Stomach (tissue), 4 donors: ENCODE measurements at regions not wholly inside any gene's neighbourhood (a gene's known extent, or its start where the extent isn't known, plus 50 kb on each side); places are given as distances from the start of the nearest gene placed in this dataset.

Experiments used
- POLR2A ChIP-seq, 4 donors: fragments of 450-650 bp; IDR thresholded peaks; one replicate each; pipeline ENCODE4 v1.6.1; 2016; ENCODE audit warnings: antibody characterized with exemption in 4 of 4, control low read depth in 2 of 4, mild to moderate bottlenecking in 1 of 4, moderate library complexity in 1 of 4
- POLR2AphosphoS5 ChIP-seq, 3 donors: sonication (generic); formaldehyde crosslinking; IDR thresholded peaks; one replicate each; pipeline ENCODE4 v1.6.1; 2016; ENCODE audit warnings: antibody characterized with exemption in 3 of 3
- TF ChIP-seq, protein P1 (sequence below), 7 experiments: fragments of 450-650 bp in 4 of 7; fragments of 200-600 bp in 3 of 7; sonication (generic) in 3 of 7; IDR thresholded peaks; one replicate each; pipeline ENCODE4 v1.5.1; 2016 to 2019; ENCODE audit warnings: antibody characterized with exemption in 7 of 7, control low read depth in 2 of 7, mild to moderate bottlenecking in 1 of 7

DNA sequence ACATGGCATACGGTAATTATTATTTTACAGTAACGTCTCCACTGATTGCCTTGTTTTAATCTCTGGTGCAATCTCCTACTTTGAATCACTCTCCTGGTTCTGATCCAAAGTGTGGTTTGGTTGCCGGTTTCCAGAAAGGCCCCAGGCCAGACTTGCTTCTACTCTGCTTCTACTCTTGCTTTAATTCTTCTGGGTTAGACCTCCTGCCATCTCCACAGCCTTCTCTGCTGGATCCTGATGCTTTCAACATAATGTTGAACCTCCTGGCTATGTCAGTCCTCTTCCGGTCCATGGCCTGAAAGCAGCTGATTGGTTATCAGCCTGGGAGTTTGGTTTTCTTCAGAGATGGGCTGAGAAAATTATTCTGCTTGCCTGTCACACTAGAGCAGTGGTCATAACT lies 266.5 kb upstream of the RIMS1 start:
- TF ChIP-seq, protein P1, sequence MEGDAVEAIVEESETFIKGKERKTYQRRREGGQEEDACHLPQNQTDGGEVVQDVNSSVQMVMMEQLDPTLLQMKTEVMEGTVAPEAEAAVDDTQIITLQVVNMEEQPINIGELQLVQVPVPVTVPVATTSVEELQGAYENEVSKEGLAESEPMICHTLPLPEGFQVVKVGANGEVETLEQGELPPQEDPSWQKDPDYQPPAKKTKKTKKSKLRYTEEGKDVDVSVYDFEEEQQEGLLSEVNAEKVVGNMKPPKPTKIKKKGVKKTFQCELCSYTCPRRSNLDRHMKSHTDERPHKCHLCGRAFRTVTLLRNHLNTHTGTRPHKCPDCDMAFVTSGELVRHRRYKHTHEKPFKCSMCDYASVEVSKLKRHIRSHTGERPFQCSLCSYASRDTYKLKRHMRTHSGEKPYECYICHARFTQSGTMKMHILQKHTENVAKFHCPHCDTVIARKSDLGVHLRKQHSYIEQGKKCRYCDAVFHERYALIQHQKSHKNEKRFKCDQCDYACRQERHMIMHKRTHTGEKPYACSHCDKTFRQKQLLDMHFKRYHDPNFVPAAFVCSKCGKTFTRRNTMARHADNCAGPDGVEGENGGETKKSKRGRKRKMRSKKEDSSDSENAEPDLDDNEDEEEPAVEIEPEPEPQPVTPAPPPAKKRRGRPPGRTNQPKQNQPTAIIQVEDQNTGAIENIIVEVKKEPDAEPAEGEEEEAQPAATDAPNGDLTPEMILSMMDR (IDR thresholded peaks at IDR 0.05) = no peak
- TF ChIP-seq POLR2A (IDR thresholded peaks at IDR 0.05) (no peak), POLR2AphosphoS5 (IDR thresholded peaks at IDR 0.05) (no peak)
